Panc1 (cell line): ENCODE measurements at regions not wholly inside any gene's neighbourhood (a gene's known extent, or its start where the extent isn't known, plus 50 kb on each side); places are given as distances from the start of the nearest gene placed in this dataset.

Source experiments
- ATAC-seq: fragments of 200-7000 bp; cut with Tn5 transposase; 2 replicates; pipeline ENCODE4 v1.9.1; 2020; ENCODE audit warnings: mild to moderate bottlenecking, moderate library complexity
- BruUV-seq: library from RNA; stranded (reverse); fragments of 400-500 nt; replicated peaks from 2 replicates; lab custom pipeline; 2021; lab: Mats Ljungman, UMichigan
- CTCF ChIA-PET: fragments of 300-600 bp; sonication (Branson Sonifier 250); formaldehyde crosslinking; loops from one replicate; lab custom pipeline; 2022; ENCODE audit warnings: antibody characterized with exemption; lab: Charles Lee
- POLR2A ChIA-PET: fragments of 300-600 bp; sonication (Branson Sonifier 250); formaldehyde crosslinking; loops from one replicate; lab custom pipeline; 2022; ENCODE audit warnings: antibody characterized with exemption; lab: Charles Lee
- DNase-seq: peaks from one replicate; pipeline ENCODE4 v3.0.0-alpha.2; 2010; ENCODE audit warnings: low read depth, low spot score
- H3K27ac ChIP-seq: 2 replicates; pipeline ENCODE4 v1.5.1; 2011; ENCODE audit warnings: mild to moderate bottlenecking, low read length, inconsistent platforms
- H3K27me3 ChIP-seq: fragments of 200-500 bp; sonication (Bioruptor generic); 2 replicates; pipeline ENCODE4 v1.6.0; 2014; ENCODE audit warnings: low read length, inconsistent platforms; ENCODE audit not compliant: control insufficient read depth, insufficient read depth
- H3K36me3 ChIP-seq: fragments of 200-500 bp; sonication (Bioruptor generic); 2 replicates; pipeline ENCODE4 v1.5.1; 2014; ENCODE audit warnings: inconsistent platforms, mild to moderate bottlenecking, low read length, moderate library complexity; ENCODE audit not compliant: control insufficient read depth, insufficient read depth
- H3K4me1 ChIP-seq: 2 replicates; pipeline ENCODE4 v1.5.1; 2011; ENCODE audit warnings: inconsistent platforms, mild to moderate bottlenecking, low read length, moderate library complexity; ENCODE audit not compliant: control insufficient read depth, insufficient read depth
- H3K4me3 ChIP-seq, 2 experiments: 2 replicates each; pipeline ENCODE4 v1.5.1; 2011 to 2012; ENCODE audit warnings: low read depth in 2 of 2, low read length in 2 of 2, mild to moderate bottlenecking in 2 of 2, inconsistent platforms in 1 of 2, moderate library complexity in 1 of 2
- H3K9me3 ChIP-seq: fragments of 200-500 bp; sonication (Bioruptor generic); 2 replicates; pipeline ENCODE4 v1.5.1; 2014; ENCODE audit warnings: low read depth, mild to moderate bottlenecking, inconsistent platforms, low read length, moderate library complexity; ENCODE audit not compliant: control insufficient read depth, insufficient read depth
- POLR2AphosphoS5 ChIP-seq: IDR thresholded peaks from 2 replicates; pipeline ENCODE4 v1.6.1; 2012; ENCODE audit warnings: mild to moderate bottlenecking, low read depth, low read length, moderate library complexity
- REST ChIP-seq, 2 experiments: IDR thresholded peaks; 2 replicates each; pipeline ENCODE4 v1.6.1; 2011 to 2012; ENCODE audit warnings: low read depth in 2 of 2, control low read depth in 1 of 2, low read length in 1 of 2, mild to moderate bottlenecking in 1 of 2, moderate library complexity in 1 of 2; ENCODE audit not compliant: insufficient read depth in 1 of 2
- SIN3A ChIP-seq: IDR thresholded peaks from 2 replicates; pipeline ENCODE4 v1.6.1; 2012; ENCODE audit warnings: low read depth, mild to moderate bottlenecking, low read length, moderate library complexity, borderline replicate concordance; ENCODE audit not compliant: insufficient read depth
- TCF7L2 ChIP-seq: IDR thresholded peaks from 2 replicates; pipeline ENCODE4 v1.6.1; 2011; ENCODE audit warnings: mild to moderate bottlenecking, low read depth, low read length, inconsistent platforms
- in situ Hi-C: cut with HindIII; loops from 2 replicates; pipeline ENCODE4 v1.10.0; 2016; ENCODE audit warnings: low sequenced_read_pairs, low pct_unique_long_range_greater_than_20kb
- intact Hi-C: fragments of 100-400 bp; cut with micrococcal nuclease; formaldehyde crosslinking; loops from one replicate; pipeline ENCODE4 v1.10.0; 2022; ENCODE audit not compliant: unreplicated experiment
- TF ChIP-seq, protein P1 (sequence below): fragments of 450-650 bp; IDR thresholded peaks from 2 replicates; pipeline ENCODE4 v1.5.1; 2017; ENCODE audit warnings: mild to moderate bottlenecking

- ATAC-seq (no peak), DNase-seq (no peak)
- no peaks in the 10 kb centered on the region for H3K27me3 ChIP-seq
- CTCF ChIA-PET, result no interaction called here
- no peaks in the 10 kb centered on the region for H3K36me3 ChIP-seq
- H3K9me3 ChIP-seq, result no peaks in the 10 kb centered on the region
- in situ Hi-C loops (no loop called here), intact Hi-C loops (no loop called here)
- H3K27ac ChIP-seq, result no peak overlapping the region
- no peak overlapping the region for H3K4me3 ChIP-seq
- TF ChIP-seq TCF7L2, result no peak
- no peak for TF ChIP-seq POLR2AphosphoS5
- TF ChIP-seq, protein P1, sequence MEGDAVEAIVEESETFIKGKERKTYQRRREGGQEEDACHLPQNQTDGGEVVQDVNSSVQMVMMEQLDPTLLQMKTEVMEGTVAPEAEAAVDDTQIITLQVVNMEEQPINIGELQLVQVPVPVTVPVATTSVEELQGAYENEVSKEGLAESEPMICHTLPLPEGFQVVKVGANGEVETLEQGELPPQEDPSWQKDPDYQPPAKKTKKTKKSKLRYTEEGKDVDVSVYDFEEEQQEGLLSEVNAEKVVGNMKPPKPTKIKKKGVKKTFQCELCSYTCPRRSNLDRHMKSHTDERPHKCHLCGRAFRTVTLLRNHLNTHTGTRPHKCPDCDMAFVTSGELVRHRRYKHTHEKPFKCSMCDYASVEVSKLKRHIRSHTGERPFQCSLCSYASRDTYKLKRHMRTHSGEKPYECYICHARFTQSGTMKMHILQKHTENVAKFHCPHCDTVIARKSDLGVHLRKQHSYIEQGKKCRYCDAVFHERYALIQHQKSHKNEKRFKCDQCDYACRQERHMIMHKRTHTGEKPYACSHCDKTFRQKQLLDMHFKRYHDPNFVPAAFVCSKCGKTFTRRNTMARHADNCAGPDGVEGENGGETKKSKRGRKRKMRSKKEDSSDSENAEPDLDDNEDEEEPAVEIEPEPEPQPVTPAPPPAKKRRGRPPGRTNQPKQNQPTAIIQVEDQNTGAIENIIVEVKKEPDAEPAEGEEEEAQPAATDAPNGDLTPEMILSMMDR, result no peak
- no peak for TF ChIP-seq REST (IDR thresholded peaks at IDR 0.05; ENCODE audit: insufficient read depth in 1 of 2, low read depth in 2 of 2, low read length in 1 of 2)
- no peak for TF ChIP-seq SIN3A
- POLR2A ChIA-PET, result no interaction called here
- H3K4me1 ChIP-seq, result no peaks in the 10 kb centered on the region
- no TSS peak for BruUV-seq
Observed at GRCh38 chr1:82978461-82979324, 1020.2 kb downstream of the TTLL7 start.

- in situ Hi-C loops, result no loop called here
- POLR2A ChIA-PET, result no interaction called here
- Histone ChIP-seq H3K27ac (no peak overlapping the region), H3K4me3 (no peak overlapping the region), H3K4me1 (no peaks in the 10 kb centered on the region), H3K9me3 (no peaks in the 10 kb centered on the region), H3K36me3 (no peaks in the 10 kb centered on the region), H3K27me3 (no peaks in the 10 kb centered on the region)
- no peak for ATAC-seq
- no peak for DNase-seq
- no TSS peak for BruUV-seq
- intact Hi-C loops, result no loop called here
- TF ChIP-seq, protein P1, result no peak
- TF ChIP-seq POLR2AphosphoS5 (no peak), TCF7L2 (no peak), SIN3A (no peak), REST (IDR thresholded peaks at IDR 0.05; ENCODE audit: insufficient read depth in 1 of 2, low read depth in 2 of 2, low read length in 1 of 2) (no peak)
- CTCF ChIA-PET, result no interaction called here
Observed at GRCh38 chr1:82972841-82973553, 1025.9 kb downstream of the TTLL7 start.
